Muscle layer of duodenum (tissue), 2 donors: ENCODE measurements at regions not wholly inside any gene's neighbourhood (a gene's known extent, or its start where the extent isn't known, plus 50 kb on each side); places are given as distances from the start of the nearest gene placed in this dataset.

Experiments used
- H3K27ac ChIP-seq: one replicate; pipeline ENCODE4 v1.7.0; 2013; ENCODE audit warnings: mild to moderate bottlenecking, low read length
- H3K27me3 ChIP-seq: one replicate; pipeline ENCODE4 v1.7.0; 2013; ENCODE audit warnings: low read depth, mild to moderate bottlenecking, control low read depth, low read length
- H3K36me3 ChIP-seq, 2 donors: one replicate each; pipeline ENCODE4 v1.7.0; 2013; ENCODE audit warnings: low read length in 2 of 2, control low read depth in 1 of 2, mild to moderate bottlenecking in 1 of 2; ENCODE audit not compliant: insufficient read depth in 2 of 2, control insufficient read depth in 1 of 2
- H3K4me1 ChIP-seq, 2 donors: one replicate each; pipeline ENCODE4 v1.7.0; 2013; ENCODE audit warnings: low read length in 2 of 2, mild to moderate bottlenecking in 2 of 2, control low read depth in 1 of 2, moderate library complexity in 1 of 2; ENCODE audit not compliant: insufficient read depth in 2 of 2, control insufficient read depth in 1 of 2
- H3K4me3 ChIP-seq, 2 donors: one replicate each; pipeline ENCODE4 v1.7.0; 2013; ENCODE audit warnings: low read length in 2 of 2, low read depth in 1 of 2, mild to moderate bottlenecking in 1 of 2
- H3K9me3 ChIP-seq, 2 donors: one replicate each; pipeline ENCODE4 v1.7.0; 2013; ENCODE audit warnings: low read length in 2 of 2, control low read depth in 1 of 2, mild to moderate bottlenecking in 1 of 2; ENCODE audit not compliant: control insufficient read depth in 1 of 2
- donor health status: healthy.

DNA sequence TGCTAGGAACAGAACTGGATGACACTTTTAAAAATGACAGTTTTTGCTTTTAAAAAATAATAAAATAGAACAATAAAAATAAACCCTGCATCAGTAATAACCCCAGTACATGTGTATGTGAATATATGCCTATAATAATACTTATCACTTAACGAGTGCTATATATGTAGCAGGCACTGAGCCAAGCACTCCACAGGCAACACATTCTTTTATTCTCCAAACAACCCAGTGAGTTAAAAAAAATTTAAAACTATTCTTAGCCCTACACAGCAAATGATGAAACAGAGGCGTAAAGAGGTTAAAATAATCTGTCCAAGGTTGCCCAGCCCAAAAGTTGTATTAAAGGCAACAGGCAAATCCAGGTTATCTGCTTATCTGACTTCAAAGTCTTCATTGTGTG lies 124.5 kb upstream of the SMIM23 start:
- no peaks in the 10 kb centered on the region for H3K9me3 ChIP-seq
- no peaks in the 10 kb centered on the region for H3K36me3 ChIP-seq
- peaks cover 0 to 6% of the 10 kb centered on the region in 2 donors for H3K4me1 ChIP-seq
- no peak overlapping the region for H3K27ac ChIP-seq
- H3K4me3 ChIP-seq: no peak overlapping the region
- no peaks in the 10 kb centered on the region for H3K27me3 ChIP-seq

DNA sequence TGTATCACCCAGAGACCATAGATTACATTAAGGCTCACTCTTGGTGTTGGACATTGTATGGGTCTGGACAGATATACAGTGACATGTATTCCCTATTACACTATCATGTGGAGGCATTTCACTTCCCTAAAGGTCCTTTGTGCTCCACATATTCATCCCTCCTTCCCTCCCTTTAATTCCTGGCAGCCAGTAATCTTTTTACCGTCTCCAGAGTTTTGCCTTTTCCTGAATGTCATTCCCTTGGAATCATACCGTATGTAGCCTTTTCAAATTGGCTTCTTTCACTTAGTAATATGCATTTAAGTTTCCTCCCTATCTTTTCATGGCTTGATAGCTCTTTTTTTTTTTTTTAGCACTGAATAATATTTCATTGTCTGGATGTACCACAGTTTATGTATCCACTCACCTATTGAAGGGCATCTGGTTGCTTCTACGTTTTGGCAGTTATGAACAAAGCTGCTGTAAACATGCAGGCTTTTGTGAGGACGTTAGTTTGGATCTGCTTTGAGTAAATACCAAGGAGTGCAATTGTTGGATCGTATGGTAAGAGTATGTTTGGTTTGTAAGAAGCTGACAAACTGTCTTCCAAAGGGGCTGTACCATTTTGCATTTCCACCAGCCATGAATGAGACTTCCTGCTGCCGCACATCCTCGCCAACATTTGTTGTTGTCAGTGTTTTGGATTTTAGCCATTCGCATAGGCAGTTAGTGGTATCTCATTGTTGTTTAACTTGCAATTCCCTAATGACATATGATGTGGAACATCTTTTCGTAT lies 122.1 kb upstream of the SMIM23 start:
- Histone ChIP-seq H3K9me3 (no peaks in the 10 kb centered on the region), H3K27me3 (no peaks in the 10 kb centered on the region), H3K36me3 (no peaks in the 10 kb centered on the region), H3K4me3 (no peak overlapping the region), H3K27ac (no peak overlapping the region), H3K4me1 (peaks cover 0 to 10% of the 10 kb centered on the region in 2 donors)

DNA sequence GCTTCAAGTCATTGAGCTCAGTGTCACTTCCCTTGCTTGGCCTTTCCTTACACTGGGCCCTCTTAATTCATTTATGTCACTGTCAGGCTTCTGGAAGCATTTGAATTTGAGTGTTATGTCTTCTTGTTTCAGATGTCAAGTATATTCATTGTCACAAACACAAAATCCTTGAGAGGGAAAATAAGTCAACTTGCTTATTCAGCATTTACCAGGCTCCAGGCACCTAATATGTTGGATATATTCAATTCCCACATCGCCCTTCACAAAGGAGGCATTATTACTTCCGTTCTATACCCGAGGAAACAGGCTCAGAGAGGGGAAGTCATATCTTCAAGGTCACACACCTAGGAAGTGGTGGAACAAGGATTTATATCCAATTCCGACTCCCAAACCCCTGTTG lies 121.1 kb upstream of the SMIM23 start:
- Histone ChIP-seq H3K9me3 (no peaks in the 10 kb centered on the region), H3K36me3 (no peaks in the 10 kb centered on the region), H3K4me3 (no peak overlapping the region), H3K27me3 (no peaks in the 10 kb centered on the region), H3K27ac (no peak overlapping the region), H3K4me1 (peaks cover 0 to 10% of the 10 kb centered on the region in 2 donors)

DNA sequence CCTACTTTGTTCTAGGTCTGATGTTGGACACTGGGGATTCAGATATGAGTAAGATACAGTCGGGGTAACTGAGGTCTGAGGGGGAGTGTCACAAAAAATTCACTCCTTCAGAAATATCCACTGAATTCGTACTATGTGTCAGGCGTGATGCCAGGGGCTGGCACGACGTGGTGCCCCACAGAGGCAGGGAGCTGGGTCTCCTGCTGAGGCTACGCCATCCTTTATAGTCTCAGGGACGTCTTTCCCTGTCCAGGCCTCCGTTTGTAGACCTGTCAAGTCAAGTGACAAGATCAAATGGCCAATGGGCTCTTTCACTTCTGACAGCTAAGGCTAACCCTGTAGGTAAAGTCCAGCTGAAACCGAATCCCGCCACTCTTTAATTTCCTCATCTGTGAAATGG lies 118.8 kb upstream of the SMIM23 start:
- Histone ChIP-seq H3K36me3 (no peaks in the 10 kb centered on the region), H3K4me3 (no peak overlapping the region), H3K27ac (no peak overlapping the region), H3K27me3 (no peaks in the 10 kb centered on the region), H3K4me1 (peaks cover 0 to 5% of the 10 kb centered on the region in 2 donors), H3K9me3 (no peaks in the 10 kb centered on the region)

DNA sequence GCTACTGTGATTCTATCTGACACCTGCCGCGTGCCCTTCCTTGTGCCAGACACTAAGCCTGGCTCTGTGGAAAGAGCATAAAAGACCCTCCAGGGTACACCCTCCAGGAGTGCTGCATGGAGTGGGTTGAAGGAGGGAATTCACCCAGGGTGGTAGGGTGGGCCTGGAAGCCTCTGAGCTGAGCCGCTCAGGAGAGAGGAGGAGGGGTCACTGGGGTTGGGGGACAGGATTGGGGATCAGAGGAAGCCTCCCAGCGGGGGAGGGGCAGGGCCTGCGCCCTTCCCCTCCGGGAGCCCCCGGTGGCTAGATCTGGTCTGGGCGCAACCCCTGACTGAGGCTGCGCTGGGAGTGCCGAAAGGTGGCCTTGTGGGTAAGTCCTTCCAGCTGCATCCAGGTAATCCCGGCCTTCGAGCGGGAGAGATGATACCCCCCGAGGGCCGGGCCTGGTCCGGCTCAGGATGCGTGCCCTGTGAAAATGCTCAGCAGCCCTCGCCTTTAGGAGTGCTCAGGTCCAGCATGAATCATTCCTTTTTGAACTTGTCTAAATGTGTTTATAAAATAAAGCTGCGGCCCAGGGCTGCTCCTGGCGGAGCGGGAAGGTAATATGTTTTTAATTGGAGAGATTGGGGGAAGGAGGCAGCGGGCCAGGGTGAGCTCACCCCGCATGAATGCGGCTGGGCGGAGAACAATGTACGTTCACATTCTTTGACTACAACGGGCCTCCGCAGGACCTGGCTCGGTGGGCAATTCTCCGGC lies 118.1 kb upstream of the SMIM23 start:
- H3K4me1 ChIP-seq: peaks cover 0 to 5% of the 10 kb centered on the region in 2 donors
- H3K27ac ChIP-seq: no peak overlapping the region
- no peak overlapping the region for H3K4me3 ChIP-seq
- H3K9me3 ChIP-seq: no peaks in the 10 kb centered on the region
- H3K36me3 ChIP-seq: no peaks in the 10 kb centered on the region
- no peaks in the 10 kb centered on the region for H3K27me3 ChIP-seq

DNA sequence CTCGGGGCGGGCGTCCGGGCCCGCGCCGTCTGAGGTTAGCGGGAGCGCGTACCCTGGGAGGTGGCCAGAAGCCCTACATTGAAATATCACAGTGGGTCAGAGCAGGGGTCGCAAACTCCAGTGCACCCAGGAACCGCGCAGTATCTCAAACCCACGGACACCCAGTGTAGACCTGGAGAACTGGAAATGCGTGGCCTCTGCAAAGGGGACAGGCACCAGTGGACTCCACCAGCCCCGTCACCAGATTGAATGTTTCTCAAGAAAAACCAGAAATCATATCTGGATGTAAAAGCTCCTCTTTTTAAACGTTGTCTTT lies 117.6 kb upstream of the SMIM23 start:
- H3K27ac ChIP-seq: no peak overlapping the region
- H3K4me1 ChIP-seq: peaks cover 0 to 5% of the 10 kb centered on the region in 2 donors
- H3K4me3 ChIP-seq: no peak overlapping the region
- H3K36me3 ChIP-seq: no peaks in the 10 kb centered on the region
- no peaks in the 10 kb centered on the region for H3K9me3 ChIP-seq
- no peaks in the 10 kb centered on the region for H3K27me3 ChIP-seq

DNA sequence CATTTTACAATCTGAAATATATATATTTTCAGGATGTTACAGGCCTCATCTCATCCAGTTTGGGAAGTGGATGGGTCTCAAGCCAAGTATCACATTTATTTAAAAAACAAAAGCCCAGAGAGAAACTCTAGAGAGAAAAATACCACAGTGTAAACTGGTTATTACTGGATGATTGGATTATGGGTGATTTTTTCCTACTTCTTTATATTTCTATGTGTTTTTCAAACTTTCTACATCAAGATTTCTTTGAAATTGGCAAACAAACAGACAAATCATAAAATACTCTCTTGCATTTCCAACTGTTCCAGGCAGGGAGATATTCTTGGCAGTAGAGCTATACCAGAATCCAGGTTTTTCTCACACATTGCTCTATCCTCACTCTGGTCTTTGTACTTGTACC lies 116.0 kb upstream of the SMIM23 start:
- no peak overlapping the region for H3K27ac ChIP-seq
- no peaks in the 10 kb centered on the region for H3K27me3 ChIP-seq
- peaks cover 0 to 5% of the 10 kb centered on the region in 2 donors for H3K4me1 ChIP-seq
- H3K36me3 ChIP-seq: no peaks in the 10 kb centered on the region
- H3K9me3 ChIP-seq: peaks cover 0 to 6% of the 10 kb centered on the region in 2 donors
- H3K4me3 ChIP-seq: no peak overlapping the region

DNA sequence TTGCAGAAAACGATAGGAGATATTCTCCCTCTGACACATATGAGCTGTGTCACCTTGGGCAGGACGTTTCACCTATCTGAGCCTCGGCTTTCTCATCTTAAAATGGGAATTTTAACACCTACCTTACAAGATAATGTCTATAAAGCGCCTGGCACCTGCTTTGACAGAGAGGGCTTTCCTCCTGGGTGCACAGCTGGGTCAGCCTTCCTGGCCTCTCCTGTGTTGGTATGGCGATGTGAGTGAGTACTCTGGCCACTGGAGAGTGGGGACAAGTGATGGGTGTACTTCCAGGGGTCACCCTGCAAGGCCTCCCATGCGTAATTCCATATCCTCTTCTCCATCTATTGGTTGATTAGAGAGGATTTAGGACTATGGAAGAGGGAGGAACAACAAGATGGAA lies 113.1 kb upstream of the SMIM23 start:
- Histone ChIP-seq H3K27ac (no peak overlapping the region), H3K9me3 (peaks cover 0 to 6% of the 10 kb centered on the region in 2 donors), H3K4me1 (peaks cover 0 to 3% of the 10 kb centered on the region in 2 donors), H3K27me3 (no peaks in the 10 kb centered on the region), H3K36me3 (no peaks in the 10 kb centered on the region), H3K4me3 (no peak overlapping the region)

DNA sequence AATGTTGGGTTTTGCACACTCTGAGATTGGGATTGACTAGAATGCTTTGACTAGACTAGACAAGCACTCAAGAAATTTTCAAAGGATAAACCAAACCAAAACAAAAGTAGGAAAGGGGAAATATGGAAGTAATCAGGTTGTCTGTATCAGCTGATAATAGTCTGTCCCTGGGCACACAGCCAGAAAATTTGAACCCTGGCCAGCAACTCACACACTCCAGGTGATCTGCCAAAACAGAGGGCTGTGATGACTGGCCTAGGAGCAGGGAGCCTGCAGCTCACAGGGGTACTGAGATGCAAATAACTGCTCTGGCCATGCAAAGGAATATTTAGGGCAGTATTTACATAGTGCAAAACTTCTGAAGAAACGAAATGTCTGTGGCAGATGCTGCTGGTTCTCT lies 112.3 kb upstream of the SMIM23 start:
- Histone ChIP-seq H3K36me3 (no peaks in the 10 kb centered on the region), H3K27me3 (no peaks in the 10 kb centered on the region), H3K4me1 (no peaks in the 10 kb centered on the region), H3K4me3 (no peak overlapping the region), H3K9me3 (peaks cover 0 to 6% of the 10 kb centered on the region in 2 donors), H3K27ac (no peak overlapping the region)

DNA sequence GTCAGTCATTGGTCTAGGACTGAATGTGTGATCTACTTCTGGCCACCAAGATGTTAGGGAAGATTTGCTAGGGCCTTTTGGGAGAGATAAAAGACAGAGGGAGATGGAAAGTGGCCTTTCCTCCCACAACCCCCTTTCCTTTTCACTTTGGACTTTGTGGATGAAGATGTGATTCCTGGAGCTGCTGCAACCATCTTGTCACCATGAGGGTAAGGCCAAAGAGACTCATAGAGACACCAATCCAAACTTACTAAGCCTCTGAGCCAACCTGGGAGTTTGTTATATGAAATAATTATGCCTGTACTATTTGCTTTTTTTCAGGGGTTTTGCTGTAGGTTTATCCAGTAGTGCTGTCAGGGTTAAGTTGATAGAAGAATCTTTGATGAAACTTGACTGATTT lies 111.8 kb upstream of the SMIM23 start:
- Histone ChIP-seq H3K9me3 (peaks cover 0 to 6% of the 10 kb centered on the region in 2 donors), H3K4me3 (no peak overlapping the region), H3K4me1 (no peaks in the 10 kb centered on the region), H3K27me3 (no peaks in the 10 kb centered on the region), H3K27ac (no peak overlapping the region), H3K36me3 (no peaks in the 10 kb centered on the region)

DNA sequence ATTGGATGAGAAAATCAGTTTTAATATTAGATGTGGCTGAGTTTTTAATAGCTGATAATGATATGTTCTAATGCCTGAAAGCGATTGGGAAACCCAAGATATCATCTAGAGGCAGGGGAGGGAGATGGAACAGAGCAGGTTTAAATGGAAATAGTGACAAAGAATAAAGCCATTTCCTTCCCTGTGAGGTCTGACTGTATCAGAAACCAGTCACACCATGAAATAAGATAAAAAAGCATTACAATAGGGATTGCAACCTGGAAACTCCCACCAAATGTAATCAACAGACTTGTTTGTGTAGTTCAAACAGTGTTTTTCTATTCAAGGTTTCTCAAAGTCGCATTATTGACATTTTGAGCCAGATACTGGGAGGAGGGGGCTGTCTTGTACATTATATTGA lies 110.1 kb upstream of the SMIM23 start:
- no peaks in the 10 kb centered on the region for H3K36me3 ChIP-seq

More for the DNA sequence above, 110.1 kb upstream of the SMIM23 start:
- Histone ChIP-seq H3K4me1 (no peaks in the 10 kb centered on the region), H3K27ac (no peak overlapping the region), H3K27me3 (no peaks in the 10 kb centered on the region), H3K9me3 (peaks cover 0 to 6% of the 10 kb centered on the region in 2 donors), H3K4me3 (no peak overlapping the region)
